Spleen (tissue), 7 donors: ENCODE measurements at regions not wholly inside any gene's neighbourhood (a gene's known extent, or its start where the extent isn't known, plus 50 kb on each side); places are given as distances from the start of the nearest gene placed in this dataset.

Source experiments
- CTCF ChIP-seq, 11 experiments: fragments of 200-600 bp in 7 of 11; fragments of 450-650 bp in 4 of 11; sonication (generic) in 4 of 11; IDR thresholded peaks in 8 of 11; conservative IDR thresholded peaks in 3 of 11; 1 replicate in 7 of 11; 2 replicates in 4 of 11; pipeline versions ENCODE4 v1.4.0 to v1.8.0; 2016 to 2021; ENCODE audit warnings: antibody characterized with exemption in 11 of 11, inconsistent platforms in 4 of 11, mild to moderate bottlenecking in 1 of 11
- POLR2AphosphoS5 ChIP-seq, 3 donors: sonication (generic); formaldehyde crosslinking; IDR thresholded peaks; one replicate each; pipeline ENCODE4 v1.5.1; 2017; ENCODE audit warnings: antibody characterized with exemption in 3 of 3
- donor health status: DM: no; HTN: no; CAD: no; lungs with moderate emphysema.
- donor health status: DM: no; HTN: no; CAD: no.
- donor health status: DM: no; HTN: no; CAD: no.

GRCh38 chr7:46157931-46158330, 236.9 kb upstream of the IGFBP3 start:
- TF ChIP-seq POLR2AphosphoS5 (IDR thresholded peaks at IDR 0.05) (no peak), CTCF (IDR thresholded peaks at IDR 0.05 in 8 of 11, conservative IDR thresholded peaks at IDR 0.05 in 3 of 11) (no peak)
